Posterior cingulate gyrus (tissue), 11 donors: ENCODE measurements at regions not wholly inside any gene's neighbourhood (a gene's known extent, or its start where the extent isn't known, plus 50 kb on each side); places are given as distances from the start of the nearest gene placed in this dataset.
"Not testable (repeated sequence)": the region's sequence is repeated elsewhere in the genome, so short reads cannot be mapped to it uniquely, and the experiment has no call there.

Experiments used
- DNase-seq, 10 donors: peaks; one replicate each; pipeline versions ENCODE4 v3.0.0 to v3.0.0-alpha.2; 2020 to 2021; ENCODE audit warnings: mixed read lengths in 3 of 10
- intact Hi-C: fragments of 100-400 bp; cut with DNase I; formaldehyde crosslinking; loops from one replicate; pipeline ENCODE4 v1.15.1; 2023

DNA sequence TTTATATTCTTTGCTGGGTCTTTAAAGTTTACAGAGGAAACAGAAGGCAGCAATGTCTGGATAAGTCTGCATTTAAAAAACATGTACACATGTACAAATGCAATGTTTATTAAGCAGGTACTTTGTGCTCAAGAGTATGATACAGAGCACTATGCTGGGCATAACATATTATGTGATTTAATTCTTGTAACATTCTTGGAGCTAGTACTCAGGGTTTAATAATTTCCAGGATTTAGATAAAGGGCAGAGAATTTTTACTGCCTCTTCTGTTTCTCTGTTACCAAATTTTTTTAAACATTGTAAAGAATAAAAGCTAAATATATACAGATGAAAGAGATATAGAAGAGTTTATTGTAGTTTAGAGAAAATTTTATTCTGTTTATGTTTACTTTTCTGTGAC lies 152.7 kb downstream of the ZNF737 start:
- no peak for DNase-seq
- intact Hi-C loops = loop anchor here (5.0 kb wide), 1 partner anchor 124 kb away; no protein-coding TSS in a partner anchor

DNA sequence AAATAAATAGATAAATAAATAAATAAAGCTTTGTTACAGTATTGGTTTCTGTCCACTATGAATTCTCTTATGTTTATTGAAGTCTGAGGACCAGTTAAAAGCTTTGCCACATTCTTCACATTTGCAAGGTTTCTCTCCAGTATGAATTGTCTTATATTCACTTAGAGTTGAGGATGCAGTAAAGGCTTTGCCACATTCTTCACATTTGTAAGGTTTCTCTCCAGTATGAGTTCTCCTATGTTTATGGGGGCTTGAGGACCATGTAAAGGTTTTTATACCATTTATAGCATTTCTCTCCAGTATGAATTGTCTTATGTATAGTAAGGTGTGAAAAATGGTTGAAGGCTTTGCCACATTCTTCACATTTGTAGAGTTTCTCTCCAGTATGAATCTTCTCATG lies 168.3 kb downstream of the ZNF737 start:
- no peak for DNase-seq

DNA sequence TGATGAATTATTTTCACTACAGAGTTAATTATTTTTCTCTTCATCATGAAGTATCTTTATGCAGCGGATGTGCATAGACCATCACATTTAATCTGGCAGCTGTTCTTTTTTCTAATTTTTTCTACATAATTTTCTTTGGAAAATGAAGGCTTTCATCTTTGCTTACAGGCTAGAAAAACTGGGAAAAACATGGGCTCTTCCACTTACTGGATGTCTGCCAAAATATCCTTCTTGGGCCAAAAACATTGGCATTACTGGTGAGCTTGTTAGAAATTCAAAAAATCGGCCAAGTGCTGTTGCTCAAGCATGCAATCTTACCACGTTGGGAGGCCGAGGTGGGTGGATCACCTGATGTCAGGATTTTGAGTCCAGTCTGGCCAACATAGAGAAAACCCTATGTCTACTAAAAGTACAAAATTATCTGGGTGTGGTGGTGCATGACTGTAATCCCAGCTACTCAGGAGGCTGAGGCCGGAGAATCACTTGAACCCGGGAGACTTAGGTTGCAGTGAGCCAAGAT lies 176.8 kb downstream of the ZNF737 start:
- intact Hi-C loops = no loop called here
- DNase-seq = no peak

More for the DNA sequence above, 168.3 kb downstream of the ZNF737 start:
- intact Hi-C loops = no loop called here

DNA sequence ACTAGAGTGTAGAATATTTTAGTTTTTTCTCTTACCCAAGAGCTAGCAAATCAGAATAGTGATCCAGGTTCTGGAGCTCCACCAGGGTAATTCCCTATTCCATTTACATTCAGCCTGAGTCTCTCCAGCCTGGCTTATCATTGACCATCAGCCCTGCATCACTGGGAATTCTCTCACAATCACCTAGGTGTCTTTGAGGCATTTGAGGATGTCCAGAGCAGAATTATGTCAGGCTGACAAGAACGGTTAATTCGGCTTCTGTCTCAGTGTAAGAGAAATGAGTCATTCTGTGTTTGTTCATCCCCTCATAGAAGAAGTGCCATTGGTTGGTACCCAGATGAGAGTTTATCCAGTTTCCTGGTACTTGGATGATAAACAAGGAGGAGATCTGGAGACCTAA lies 180.5 kb downstream of the ZNF737 start:
- intact Hi-C loops = no loop called here
- DNase-seq = no peak

DNA sequence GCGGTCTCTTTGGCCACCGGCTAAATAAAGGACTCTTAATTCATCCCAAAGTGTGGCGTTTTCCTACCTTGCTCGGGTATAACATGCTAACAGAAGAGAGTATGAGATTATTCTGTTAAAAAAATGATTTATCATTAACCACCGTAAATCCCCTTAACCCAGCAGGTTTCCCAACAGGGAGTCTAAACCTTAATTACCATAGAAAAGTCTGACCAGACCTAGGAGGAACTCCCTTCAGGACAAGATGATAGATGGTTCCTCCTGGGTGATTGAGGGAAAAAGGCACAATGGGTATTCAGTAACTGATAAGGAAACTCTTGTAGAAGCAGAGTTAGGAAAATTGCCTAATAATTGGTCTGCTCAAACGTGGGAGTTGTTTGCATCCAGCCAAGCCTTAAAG lies 193.7 kb downstream of the ZNF737 start:
- DNase-seq = no peak
- intact Hi-C loops = no loop called here

DNA sequence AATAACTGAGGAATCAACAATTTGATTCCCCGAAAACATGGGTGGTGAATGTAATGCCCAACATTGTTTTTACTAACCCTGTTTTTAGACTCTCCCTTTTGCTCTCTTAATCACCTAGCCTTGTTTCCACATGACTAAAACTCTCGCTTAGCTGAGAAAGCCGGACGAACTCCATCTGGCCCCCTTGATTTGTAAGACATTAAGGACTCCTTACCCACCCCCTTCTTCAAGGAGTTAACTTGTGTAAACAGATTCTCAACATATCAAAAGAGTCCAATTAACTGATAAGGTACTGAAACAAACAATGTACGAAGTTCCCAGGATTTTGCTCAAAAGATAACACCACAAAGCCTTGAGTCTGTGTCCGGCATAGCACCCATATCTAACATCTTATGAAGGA lies 194.3 kb downstream of the ZNF737 start:
- intact Hi-C loops, DNase-seq: not testable (repeated sequence)

DNA sequence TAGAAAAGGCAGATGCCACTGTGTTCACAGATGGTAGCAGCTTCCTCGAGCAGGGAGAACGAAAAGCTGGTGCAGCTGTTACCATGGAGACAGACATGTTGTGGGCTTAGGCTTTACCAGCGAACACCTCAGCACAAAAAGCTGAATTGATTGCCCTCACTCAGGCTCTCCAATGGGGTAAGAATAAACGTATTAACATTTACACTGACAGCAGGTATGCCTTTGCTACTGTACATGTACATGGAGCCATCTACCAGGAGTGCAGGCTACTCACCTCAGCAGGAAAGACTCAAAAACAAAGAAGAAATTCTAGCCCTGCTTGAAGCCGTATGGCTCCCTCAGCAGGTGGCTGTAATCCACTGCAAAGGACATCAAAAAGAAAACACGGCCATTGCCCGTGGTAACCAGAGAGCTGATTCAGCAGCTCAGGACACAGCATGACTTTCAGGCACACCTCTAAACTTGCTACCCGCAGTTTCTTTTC lies 197.7 kb downstream of the ZNF737 start:
- DNase-seq = peak in 4 of 10 donors; percentile 29 to 86 (median 36)
- intact Hi-C loops = no loop called here

DNA sequence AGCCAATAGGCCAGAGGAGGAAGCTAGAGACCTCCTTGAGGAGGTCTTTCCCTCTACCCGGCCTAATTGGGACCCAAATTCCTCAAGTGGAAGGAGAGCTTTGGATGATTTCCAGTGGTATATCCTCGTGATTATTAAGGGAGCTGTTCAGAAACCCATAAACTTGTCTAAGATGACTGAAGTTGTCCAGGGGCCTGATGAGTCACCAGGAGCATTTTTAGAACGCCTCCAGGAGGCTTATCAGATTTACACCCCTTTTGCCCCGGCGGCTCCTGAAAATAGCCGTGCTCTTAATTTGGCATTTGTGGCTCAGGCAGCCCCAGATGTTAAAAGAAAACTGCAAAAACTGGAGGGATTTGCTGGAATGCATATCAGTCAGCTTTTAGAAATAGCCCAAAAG lies 198.1 kb downstream of the ZNF486 start:
- intact Hi-C loops = no loop called here
- DNase-seq = no peak

DNA sequence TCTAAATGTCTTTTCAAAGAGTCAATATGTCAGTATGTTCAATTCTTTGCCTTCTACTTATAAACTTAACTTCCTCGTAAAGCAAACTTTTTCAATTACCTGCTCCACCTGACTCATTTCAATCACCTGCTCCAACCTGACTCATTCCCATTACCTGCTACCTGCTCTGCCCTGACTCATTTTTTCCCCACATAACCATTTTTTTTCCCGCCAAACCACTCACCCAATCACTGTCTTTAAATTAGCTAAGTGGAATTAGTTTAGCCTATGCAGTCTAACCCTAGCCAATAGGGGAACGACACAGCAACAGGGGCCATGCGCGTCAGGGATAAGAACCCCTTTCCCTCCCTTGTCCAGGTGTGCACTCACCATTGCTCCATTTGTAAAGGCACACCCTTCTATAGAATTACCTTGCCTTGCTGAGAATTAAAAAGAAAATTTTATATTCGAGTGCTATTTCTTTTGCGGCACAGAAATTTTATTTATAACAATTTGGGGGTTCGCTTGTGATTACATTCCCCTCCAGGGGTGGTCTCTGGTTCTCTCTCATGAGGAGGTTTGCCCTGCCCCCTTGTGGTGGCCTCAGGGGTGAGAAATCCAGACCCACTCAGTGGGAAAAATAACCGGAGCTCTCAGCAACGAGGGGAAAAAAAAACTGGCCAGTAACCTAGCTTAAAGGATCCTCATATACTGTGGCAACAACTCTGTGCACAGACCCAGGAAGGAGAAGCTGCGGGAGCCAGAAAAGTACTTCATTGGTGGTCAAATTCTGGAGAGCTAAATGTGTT lies 193.1 kb downstream of the ZNF486 start:
- peak in 6 of 10 donors; percentile 23 to 83 (median 50) for DNase-seq
- intact Hi-C loops = loop anchor here (1.0 kb wide), 1 partner anchor 113 kb away; no protein-coding TSS in a partner anchor

DNA sequence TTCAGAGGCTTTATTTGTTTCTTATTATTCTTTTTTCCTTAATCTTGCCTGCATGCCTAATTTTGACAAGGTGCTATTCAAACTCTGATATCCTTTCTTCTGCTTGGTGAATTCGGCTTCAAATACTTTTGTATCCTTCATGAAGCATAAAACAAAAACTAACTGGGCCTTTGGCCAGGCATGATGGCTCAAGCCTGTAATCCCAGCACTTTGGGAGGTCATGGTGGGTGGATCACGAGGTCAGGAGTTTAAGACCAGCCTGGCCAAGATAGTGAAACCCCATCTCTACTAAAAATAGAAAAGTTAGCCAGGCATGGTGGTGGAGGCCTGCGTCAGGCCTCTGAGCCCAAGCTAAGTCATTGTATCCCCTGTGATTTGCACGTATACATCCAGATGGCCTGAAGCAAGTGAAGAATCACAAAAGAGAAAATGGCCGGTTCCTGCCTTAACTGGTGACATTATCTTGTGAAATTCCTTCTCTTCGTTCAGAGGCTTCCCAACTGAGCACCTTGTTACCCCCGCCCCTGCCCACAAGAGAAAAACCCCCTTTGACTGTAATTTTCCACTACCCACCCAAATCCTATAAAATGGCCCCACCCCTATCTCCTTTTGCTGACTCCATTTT lies 191.9 kb downstream of the ZNF486 start:
- DNase-seq, intact Hi-C loops: not testable (repeated sequence)

DNA sequence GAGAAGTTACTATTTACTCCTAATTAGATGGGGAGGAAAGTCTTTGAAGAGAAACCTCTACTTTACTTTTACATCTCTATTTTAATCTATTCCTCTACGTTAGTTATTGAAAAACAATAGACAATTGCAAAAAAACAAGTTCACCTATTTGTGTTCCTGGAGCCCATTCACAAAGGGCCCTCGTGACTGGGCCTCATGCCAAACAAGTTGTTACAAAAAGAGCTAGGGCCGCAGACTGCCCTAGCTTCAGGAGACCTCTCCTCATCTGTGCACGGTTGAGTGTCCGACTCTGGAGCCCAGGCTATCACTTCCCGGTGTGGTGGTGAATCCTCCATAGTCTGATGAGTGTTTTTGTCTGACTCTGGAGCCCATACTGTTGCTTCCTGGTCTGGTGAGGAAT lies 190.9 kb downstream of the ZNF486 start:
- intact Hi-C loops = no loop called here
- no peak for DNase-seq

DNA sequence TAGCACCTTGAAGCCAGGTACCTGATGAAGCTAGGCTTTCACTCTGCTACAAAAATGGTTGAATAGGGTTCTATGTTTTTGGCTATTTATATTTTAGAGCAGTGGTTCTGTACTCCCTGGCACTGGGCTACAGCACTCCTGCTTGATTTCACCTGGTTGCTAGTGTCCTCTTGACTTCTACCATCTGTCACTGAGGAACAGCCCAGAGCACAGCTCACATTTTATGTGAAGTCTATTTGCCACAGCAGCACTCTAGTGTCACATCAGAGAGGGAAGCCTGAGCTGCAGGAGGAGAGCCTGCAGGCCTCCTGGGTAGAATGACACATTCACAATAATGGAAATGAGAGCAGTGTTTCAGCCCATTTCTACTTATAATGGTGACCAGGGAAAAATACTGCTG lies 184.2 kb downstream of the ZNF486 start:
- intact Hi-C loops = no loop called here
- DNase-seq = no peak

DNA sequence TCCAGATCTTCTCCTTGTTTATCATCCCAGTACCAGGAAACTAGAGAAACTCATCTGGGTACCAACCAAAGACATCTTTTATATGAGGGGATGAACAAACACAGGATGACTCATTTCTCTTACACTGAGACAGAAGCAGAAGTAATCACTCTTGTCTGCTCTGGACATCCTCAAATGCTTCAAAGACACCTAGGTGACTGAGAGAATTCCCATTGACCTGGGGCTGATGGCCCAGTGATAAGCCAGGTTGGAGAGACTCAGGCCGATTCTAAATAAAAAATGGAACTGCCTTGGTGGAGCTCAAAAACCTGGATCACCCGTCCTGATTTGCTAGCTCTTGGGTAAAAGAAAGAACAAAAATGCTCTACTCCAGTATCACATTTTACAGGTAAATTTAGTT lies 182.2 kb downstream of the ZNF486 start:
- intact Hi-C loops = no loop called here
- no peak for DNase-seq

DNA sequence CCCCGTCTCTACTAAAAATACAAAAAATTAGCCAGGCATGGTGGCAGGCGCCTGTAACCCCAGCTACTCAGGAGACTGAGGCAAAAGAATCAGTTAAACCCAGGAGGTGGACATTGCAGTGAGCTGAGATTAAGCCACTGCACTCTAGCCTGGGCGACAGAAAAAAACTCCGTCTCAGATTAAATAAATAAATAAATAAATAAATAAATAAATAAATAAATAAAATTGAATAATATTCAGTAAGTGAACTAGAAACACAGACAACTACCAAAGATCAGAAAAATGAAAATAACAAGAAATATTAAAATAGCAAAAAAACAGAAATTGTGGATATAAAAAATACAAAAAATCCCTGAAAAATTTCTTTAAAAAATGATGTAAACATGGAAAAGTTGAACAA lies 172.4 kb downstream of the ZNF486 start:
- intact Hi-C loops = no loop called here
- DNase-seq = no peak

DNA sequence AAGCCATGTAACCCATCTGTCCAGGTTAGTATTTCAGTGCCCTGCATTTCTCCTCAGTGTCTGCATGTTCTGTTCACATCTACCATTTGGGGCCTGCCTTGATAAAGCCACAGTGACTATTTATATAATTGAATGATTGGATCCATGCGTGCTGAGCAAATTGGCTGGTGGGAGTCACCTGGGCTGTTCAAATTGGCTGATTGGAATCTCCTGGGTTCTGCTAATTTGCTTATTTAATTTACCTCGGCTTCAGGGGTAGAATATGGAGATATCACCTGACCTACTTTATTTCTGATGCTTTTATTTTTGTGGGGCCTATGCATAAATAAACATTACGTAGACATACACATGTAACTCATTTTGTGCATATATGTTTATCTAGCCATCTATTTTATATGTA lies 167.7 kb downstream of the ZNF486 start:
- intact Hi-C loops = no loop called here

DNA sequence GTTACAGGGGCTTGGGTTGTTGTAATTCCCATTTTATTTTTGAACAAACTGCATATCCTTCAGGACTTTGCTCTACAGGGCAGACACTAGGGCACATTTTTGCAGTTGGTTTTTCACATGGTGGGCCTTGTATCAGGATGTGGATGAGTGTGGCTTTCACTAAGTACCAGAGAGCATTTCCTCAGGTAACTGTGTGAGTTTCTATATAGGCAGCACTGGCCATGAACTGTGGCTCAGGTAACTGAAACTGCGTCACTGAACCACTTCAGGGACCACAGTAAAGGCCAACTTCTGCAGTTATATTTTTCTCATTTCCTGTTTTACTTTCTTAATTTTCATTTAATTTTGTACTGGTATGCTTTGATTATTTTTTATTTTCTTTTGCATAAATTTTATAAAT lies 166.5 kb downstream of the ZNF486 start:
- no peak for DNase-seq
- intact Hi-C loops = no loop called here

More for the DNA sequence above, 167.7 kb downstream of the ZNF486 start:
- no peak for DNase-seq

DNA sequence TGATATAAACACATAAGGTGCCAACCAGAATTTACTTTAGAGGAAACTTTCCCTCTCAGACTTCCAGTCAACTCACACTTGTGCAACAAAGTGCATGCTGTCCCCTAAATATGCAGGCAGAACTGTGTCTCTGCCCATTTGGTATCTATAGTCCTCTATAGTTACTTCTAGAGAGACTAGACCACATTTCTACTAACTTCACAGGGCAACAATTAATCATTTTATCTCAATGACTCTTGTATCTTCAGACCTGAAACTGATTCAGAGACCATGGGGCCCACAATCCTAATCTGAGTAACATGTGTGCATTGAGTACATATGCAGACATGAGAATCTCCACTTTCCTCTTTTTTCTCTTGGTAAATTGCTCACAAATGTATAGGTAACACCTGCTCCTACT lies 158.1 kb downstream of the ZNF486 start:
- intact Hi-C loops = no loop called here

DNA sequence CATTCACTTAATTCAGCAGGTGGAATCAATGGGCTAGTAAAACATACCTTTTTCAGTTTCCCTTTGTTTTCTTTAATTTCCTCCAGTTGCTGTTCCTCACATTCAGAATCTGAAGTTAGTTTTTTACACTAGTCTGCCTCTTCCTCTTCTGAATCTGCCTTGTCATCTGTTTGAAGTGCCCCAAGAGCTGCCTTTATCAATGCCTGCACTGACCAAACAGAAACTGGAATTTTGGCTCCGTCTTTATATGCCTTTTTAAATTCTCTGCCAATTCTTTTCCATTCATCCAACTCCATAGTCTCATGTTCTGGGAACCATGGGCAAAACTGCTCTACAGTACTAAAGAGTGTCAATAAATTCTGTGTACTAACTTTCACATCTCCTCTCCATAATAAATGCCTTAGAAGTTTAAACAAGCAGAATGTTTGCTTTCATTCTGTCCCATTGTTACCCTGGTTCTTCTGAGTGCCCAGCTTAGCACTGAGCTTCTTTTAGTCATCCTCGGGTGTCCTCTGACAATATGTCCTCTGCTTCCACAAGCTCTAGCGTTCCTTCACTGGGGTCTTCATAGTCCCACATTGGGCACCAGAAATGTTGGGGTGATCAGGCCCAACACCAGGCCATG lies 154.2 kb downstream of the ZNF486 start:
- DNase-seq = no peak
- intact Hi-C loops = no loop called here

More for the DNA sequence above, 158.1 kb downstream of the ZNF486 start:
- DNase-seq = no peak

DNA sequence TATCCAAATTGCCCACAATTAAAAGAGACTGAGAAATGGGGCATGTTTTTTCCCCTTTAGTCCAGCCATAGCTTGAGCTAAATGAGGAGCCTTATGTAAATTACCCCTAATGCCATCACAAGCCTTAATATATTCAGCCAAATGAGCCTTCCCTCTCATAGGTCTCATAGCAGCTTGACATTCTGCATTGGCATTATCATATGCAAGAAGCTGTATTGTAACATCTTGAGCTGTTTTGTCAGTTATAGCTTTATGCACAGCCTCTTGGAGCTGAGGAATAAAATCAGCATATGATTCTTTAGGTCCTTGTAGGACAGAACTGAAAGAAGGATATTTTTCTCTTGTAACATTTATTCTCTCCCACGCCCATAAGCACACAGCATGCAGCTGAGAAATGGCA lies 153.2 kb downstream of the ZNF486 start:
- intact Hi-C loops = no loop called here
- no peak for DNase-seq

DNA sequence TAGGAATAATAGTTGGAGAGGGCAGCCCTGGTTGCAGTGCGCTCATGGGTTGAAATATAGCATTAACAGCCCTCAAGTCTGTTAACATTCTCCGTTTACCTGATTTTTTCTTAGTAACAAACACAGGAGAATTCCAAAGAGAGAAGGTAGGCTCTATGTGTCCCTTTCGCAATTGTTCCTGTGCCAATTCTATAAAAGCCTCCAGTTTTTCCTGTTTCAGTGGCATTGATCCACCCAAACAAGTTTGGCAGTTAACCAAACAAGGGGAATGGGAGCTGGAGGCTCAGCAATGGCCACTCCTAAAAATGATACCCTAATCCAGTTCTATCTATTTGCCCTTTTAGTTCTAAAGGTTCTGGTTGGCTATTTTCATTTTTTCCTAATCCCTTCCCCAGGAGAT lies 151.6 kb downstream of the ZNF486 start:
- intact Hi-C loops = no loop called here
- no peak for DNase-seq

DNA sequence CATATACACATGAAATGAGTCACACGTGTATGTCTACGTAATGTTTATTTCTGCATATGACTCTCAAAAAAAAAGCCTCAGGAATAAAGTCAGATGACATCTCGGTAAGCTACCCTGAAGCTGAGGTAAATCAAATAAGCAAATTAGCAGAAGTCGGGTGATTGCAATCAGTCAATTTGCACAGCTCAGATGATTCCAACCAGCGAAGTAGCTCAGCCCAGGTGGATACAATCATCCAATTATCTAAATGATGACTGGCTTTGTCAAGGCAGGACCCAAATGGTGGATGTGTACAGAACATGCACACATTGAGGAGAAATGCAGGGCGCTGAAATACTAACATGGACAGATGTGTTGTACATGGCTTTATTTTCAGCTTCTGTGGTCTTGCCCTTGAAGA lies 148.5 kb downstream of the ZNF486 start:
- DNase-seq = no peak

More for the DNA sequence above, 148.5 kb downstream of the ZNF486 start:
- intact Hi-C loops = no loop called here
